Brain pericyte (primary cell): ENCODE measurements at regions not wholly inside any gene's neighbourhood (a gene's known extent, or its start where the extent isn't known, plus 50 kb on each side); places are given as distances from the start of the nearest gene placed in this dataset.

Experiments
- DNase-seq: peaks from one replicate; pipeline ENCODE4 v3.0.0-alpha.2; 2012; ENCODE audit warnings: low read depth, low spot score

DNA sequence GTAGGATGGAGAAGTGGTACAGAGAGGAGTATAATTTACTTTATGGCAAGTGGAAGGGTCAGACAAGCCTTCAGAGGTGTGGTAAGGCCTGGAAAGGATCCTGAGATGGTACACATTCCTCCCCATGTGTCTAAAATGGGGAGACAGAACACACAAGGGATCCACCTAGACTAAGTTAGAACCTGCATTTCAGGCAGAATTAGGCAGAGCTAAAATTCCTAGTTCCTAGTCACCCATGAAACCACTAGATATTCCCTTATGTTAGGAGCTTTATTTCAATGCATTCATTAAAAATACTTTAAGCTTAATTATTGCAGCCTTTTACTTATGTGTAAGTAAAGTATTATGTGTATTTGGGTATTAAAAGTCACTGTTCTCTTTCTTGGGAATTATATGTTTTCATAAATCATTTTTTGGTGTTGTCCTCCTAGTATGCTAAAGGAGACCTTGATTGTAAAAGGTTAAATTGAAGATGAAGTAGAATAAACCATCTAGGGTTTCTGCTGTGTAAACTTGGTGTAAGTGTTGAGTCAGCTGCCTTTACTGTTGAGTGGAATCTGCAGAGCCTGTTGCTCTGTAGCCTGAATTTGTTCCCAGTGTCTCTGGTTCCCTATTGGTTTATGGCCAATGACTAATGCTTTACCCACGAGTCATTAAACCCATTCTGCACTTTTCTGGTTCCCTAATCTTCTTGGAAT, 423.2 kb downstream of the ATP23 start:
- DNase-seq = peak; percentile 63

DNA sequence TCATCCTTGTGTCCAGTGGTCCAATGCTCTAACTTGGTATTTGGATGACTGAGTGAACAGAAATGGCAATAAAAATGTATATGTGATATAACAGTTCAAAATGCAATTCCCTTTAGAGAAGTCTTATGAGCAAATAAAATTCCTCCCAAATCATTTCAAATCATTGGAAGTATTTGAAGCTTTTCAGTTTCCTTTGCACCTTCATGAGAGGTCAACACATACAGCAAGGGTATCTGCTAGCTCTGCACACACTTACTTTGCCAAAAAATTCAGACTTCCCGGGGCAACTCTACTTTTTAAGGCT, 423.7 kb downstream of the ATP23 start:
- DNase-seq = no peak

DNA sequence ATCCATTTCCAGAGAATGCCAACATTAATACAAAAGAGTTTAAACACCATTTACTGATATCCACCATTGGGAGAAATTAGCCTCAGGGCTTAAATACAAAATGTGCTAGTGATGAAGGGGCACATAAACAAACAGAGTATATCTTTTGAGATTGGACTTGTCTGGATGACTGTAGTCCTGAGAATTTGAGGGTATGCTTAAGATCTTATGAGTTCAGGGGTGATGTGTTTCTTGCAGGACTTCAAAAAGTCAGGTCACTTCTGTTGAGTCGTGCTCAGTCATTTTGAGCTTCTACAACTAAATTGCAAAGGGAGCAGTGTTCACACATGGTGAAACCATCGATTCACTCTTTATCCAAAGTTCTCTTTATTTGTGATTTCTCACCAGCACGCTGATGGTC, 425.7 kb downstream of the ATP23 start:
- no peak for DNase-seq

DNA sequence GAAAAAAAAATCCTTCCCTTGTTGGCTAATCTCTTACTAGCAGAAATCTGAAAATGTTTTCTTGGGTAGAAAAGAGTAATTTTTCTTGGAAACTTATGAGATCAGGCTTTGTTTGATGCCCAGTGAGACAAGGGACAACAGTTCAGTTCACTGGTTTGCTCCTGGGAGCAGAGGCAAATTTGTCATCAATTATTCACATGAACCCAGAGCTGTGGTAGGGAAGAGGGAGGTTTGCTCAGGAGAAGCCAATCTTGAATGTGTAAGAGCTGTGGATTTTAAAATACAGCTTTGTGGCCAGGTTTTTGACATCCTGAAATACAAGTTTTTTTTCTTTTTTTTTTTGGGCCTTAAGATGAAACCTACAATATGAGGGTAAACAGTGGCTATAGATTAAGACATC, 426.6 kb downstream of the ATP23 start:
- DNase-seq = no peak

DNA sequence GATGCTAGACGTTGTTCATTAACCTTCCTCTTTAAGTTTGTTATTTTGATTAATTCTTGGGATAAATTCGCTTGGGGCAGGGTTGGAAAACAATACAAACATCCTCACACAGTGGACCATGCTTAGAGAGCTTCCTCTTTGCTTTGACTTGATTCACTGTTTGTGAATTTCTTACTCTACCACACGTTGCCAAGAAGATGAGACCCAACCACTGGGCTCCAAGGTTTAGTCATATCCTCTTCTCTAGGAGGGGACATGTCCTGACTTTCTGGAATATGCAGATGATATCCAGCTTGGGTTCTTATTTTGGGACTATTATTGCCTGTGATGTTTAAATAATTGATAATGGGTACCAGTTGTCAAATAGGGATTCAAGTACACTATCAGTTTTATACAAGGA, 428.2 kb downstream of the ATP23 start:
- DNase-seq = no peak

DNA sequence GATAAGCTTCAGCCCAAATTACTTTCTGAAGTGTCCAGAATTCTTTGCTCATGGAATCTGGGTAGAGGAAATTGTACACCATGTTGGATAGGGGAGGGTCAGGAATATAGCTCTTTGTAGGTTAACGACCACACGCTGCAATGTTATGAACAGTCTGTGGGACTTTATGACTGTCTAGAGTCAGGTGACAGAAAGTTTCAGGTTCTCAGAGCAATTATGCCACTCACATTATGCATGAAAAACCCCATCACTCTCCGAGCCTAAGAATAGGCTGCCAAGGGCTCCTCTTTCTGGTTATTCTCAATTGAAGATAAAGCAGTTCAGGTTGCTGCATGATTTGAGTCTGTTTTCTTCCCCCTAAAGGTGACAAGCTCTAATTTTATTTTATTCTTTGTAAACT, 430.9 kb downstream of the ATP23 start:
- DNase-seq = no peak

DNA sequence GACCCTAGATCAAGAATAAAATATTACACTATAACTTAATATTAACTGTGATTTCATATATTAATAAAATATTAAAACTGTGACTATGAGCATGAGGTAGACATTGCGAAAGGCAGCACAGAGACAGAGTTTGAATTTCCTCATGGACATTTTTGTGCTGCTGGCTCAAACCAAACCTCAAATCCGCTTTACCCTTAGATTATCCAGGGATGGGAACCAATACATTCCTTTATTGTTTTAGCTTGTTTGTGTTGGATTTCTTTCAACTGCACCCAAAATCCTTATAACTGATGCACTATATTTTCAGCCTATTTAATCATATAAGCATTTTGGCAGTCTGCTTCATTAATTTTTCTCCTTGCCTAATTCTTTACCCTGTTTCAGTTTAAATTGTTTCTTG, 436.7 kb downstream of the ATP23 start:
- DNase-seq = no peak

DNA sequence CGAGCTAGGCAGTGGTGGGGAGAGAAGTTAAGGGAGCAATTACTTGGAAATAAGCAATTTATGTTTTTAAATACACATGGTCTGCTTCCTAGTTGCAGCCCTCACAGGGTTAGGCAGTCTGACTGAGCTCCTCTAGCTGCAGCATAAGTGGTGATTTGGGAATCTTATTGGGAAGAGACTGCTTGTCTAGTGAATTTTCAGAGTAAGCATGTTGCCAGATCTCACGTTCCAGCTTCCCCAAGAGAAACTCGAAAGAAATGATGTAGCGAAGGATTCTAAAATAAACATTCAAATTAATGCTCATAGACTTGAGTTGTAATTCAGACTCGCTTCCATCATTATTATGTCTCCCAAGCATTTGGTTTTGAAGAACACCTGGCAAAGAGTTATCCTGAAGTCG, 440.2 kb downstream of the ATP23 start:
- no peak for DNase-seq

DNA sequence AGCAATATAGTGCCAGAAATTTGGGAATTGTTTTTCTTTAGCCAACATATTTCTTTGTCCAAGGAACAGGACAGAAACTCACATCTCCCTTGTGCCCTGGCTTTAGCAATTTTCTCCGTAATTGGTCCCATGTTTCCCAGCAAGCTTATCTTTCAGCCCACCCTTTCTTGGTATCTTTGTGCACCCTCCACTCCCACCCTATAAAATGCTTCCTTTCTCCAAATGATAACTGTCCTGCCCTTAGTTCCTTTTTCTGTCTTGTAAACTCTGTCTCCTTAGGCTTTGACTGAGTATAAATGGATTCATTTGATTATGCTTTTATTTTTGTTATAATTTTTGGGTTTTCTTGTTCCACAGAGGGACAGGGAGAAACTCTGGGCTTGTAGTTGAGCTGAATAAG, 442.8 kb downstream of the ATP23 start:
- DNase-seq = no peak

DNA sequence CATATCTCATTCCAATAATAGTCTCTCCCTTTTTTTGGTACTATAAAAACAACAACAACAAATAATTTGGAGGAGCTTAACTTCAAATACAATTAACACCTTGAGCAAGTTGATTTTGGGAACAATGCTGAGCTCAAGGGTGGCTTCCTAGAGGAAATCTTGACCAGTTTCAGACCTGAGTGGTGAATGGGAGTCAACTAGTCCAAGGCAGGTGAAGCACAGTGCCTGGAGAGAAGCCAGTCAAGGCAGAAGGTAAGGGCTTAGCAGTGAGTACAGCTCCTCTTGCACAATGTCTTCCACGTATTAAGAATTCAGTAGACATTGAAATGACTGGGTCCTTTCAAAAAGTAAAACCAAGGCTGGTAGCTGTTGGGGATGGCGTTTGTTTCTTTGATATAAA, 444.8 kb downstream of the ATP23 start:
- no peak for DNase-seq

DNA sequence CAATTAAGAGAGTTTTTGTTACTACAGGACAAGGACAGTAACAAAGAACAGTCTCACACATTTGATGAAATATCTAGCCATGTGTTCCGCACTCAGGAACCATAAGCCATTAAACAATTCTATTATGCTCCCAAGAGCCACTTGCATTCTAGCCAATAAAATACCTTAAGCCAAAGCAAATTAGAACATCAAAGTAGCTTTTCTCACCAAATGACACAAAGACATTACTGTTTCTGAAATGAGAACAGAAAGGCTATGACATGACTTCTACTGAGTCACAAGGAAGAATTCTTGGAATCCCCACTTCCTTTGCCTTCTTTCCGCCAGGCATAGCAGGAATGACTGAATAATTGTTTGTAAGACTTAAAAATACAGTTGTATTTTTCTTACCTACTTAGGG, 445.8 kb downstream of the ATP23 start:
- DNase-seq = no peak

DNA sequence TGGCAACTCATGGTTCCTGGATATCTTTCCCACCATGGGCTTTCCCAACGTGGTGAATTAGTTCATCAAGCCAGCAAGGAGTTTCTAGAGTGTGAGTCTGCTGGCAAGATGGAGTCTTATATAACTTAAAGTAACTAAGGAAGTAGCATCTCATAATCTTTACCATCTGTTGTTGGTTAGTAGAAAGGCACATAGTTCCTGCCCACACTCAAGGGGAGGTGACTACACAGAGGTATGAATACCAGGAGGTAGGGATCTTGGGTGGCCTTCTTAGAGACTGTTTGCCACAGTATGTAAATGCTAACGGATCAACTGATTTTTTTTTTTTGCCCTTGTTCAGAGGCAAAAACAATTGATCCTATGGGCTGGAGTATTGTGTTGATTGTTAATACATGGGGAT, 446.9 kb downstream of the ATP23 start:
- no peak for DNase-seq

DNA sequence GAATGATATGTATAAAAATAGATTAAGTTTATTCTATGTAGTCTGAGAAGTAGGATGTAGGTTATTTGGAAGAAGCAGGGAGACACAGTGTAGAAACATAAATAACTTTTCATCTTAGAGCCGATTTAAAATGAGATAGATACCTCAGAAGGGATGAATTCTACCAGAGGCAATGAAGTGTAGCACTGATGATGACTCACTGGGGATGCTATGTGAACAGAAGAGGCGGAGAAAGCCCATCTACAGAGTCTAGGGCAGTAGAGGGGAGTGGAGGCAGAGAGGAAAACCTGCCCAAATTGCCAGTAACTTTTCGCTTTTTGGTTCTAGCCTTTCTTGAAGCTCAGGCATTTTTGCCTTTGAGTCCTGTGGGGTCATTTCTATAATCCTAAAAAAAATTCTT, 451.8 kb downstream of the ATP23 start:
- DNase-seq = no peak

DNA sequence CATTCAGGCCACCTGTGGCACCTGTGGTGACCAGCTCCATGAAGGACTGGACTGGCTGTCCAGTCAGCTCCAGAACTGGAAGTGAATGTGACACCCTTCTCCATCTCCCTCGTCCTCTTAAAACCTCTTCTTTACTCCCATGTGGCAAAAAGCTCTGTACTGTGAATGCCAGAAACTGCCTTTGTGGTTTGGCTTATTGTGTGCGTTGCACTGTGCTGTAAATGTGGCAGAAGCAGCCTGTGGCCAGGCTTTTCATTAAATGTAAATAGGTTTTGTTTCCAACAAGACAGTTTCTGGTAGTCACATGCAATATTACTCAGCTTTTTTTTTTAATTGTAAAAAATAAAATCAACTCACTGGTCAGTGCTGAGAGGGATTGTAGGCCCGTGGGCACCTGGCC, 453.7 kb downstream of the ATP23 start:
- DNase-seq = no peak

DNA sequence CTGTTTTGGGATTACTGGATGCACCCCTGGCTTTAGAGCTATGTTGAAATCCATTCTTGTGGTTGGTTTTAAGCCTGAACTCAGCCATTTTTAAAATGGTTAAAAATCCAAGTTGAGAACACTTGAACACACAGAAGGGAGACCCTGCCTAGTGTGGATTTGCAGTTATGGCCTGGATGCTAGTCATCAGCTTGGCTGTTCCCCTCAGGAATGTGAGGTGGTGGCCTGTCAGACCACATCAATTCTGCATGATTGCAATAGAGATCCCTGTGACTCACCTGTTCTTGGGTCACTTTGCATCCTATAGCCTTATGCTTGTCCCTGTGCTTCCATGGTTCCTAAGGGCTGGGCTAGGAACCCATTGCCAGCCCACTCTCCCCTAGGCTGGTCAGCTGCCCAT, 454.1 kb downstream of the ATP23 start:
- DNase-seq = no peak

DNA sequence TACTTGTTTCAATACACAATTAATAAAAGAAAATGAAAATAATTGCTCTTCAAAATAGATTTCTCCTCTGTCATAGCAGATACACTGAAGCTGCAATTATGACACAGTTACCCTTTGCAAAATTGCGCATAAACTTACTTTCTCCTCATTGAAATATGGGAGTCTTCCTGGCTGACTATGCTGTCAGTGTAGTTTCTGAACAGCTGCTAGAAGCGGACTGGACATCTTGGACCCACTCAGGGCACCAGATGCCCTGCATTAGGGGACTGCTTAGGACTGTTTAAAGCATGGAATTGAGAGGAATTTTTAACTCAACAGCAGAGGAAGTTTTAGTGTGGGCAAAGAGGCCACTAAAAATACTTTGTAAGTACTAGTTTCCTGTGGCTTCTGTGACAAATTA, 454.9 kb downstream of the ATP23 start:
- no peak for DNase-seq

DNA sequence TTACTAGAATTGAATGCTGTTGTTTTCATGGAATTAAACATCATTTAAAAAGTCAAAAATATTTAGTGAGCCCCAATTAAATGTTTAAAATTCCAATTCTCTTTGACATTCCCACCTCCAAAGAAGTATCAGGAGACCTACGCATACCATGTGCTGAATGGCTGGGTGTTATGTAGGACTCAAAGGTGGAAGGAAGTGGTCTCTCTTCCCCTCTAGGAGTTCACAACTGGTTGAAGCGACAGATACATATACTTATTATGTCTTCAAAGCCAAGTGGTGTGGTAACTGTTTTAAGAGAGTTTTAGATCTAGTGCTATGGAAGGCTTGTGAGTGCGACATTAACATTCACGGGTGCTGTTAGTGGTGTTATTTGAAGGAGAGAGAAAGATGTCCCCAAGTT, 464.0 kb downstream of the ATP23 start:
- no peak for DNase-seq

DNA sequence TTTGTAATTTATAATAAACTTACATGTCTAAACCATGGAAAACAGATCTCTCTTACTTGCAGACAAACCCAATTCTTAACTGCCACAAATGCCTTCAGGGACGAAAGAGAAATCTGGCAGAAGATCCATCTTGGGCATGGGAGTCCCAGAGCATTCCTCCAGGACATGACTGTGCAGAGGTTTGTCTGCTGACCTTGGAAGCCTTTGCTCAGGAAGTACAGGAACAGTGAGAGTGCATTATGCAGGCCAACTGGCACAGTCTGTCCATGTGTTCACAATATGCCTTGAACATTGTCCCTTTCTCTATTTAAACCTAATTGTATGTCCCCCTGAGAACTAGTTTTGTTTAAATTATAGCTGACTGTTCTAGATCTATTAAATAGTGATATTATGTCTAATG, 467.1 kb downstream of the ATP23 start:
- DNase-seq = no peak

DNA sequence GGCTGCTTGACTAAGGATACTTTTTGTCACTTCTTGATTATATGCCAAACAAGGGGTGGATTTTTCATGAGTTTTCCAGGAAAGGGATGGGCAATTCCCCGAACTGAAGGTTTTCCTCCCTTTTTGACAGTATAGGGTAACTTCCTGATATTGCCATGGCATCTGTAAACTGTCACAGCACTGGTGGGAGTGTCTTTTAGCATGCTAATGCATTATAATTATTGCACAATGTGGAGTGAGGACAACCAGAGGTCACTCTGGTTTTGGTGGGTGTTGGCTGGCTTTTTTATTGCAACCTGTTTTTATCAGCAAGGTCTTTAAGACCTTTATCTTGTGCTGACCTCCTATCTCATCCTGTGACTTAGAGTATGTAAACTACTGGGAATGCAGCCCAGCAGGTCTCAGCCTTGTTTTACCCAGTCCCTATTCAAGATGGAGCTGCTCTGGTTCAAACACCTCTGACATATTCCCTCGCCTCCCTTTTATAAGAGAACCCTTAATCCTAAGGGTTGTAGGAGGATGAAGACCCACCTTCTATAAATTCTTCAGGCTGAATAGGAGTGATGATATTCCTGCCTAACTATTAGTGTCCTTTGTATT, 471.2 kb downstream of the ATP23 start:
- no peak for DNase-seq

DNA sequence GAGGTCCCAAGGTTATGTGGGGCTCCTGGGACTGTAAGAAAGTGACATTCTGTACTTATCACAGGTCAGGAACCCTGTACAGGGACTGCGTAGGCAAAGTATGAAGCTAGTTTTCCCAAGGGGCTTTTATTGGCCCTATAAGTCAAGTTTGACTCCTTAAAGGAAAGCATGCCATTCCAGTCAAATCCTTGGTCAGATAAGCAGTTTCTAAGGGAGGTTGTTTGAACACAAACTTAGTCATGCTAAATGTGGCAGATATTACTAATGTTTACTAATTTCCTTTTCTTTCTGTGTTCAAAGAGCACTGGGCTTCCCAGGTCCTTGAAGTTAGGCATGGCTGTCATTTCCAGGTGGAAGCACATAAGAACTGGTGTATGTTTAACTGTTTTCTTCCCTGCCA, 472.4 kb downstream of the ATP23 start:
- no peak for DNase-seq

DNA sequence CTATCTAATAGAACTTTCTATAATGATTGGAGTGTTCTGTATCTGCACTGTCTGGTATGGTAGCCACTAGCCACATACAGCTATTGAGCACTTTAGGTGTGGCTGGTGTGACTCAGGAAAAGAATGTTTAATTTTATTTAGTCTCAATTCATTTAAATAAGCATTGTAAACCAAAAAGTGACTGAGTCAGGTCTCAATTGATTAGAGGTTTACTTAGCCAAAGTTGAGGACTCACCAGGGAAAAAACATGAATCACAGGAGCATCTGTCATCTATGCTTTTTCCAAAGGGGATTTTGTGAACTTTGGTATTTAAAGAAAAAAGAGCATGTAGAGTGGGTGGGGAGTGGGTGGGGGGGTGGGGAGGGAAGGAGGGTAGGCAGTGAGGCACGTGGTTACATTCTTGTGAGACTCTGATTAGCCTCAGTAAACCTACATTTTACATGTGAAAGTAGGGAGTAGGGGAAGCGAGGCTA, 473.1 kb downstream of the ATP23 start:
- DNase-seq = no peak

DNA sequence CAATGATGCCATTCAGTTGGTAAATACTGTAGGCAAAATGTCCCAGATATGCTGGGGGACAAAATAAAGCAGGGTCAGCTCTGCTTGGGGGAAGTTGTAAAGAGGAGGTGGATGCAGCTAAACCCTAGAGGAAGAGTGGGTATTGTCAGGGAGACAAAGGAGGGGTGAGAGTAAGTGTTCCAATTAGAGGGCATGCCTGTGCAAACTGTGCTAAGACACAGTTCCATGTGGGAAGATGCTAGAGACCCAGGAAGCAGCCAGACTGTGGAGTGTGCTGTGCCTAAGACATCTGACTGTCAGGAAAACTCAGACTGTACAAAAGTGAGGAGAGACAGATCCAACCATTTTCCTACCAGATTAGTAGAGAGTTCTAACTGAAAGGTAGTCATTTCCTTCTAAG, 474.3 kb downstream of the ATP23 start:
- no peak for DNase-seq

DNA sequence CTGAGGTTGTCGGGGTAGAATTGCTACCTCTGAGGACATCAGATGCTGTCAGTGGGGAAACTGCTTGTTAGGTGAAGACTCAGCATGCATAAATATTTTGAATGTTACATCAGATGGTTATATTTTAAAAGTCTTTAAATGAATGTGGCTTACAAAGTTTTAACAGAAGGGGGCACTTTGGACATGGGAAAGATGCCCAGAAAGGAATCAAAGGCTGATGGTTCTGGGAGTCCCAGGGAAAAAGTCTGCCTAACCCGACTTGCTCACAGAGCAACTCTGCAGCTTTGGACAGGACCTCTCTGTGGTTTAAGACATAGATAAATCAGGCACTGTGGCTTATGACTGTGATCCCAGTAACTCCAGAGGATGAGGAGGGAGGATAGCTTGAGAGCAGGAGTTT, 474.9 kb downstream of the ATP23 start:
- peak; percentile 42 for DNase-seq

DNA sequence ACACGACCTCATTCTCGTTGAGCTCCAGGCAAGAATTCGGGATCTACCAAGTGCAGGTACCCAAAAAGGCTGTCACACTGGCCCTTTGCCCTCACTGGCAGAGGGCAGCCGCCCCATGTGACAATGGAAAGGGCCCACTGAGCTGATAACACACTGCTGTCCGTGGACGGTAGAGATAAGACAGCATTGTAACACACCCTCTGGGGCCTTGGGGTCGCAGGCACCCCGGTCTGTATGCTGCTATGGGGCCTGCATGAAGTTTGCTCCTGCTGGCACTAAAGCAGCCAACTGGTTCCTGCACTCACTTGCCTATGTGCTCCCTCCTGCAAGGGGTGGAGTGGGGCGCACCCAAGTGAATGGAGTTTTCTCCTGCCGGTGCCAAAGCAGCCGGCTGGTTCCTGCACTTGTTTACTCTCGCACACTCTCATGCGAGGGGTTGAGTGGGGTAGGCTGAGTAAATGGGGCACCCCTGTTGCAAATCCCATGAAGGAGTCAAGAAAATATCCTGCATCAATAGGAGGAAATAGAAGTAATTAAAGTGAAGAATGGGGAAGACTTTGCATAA, 477.9 kb downstream of the ATP23 start:
- no peak for DNase-seq
